PC-9 (cell line): ENCODE measurements at regions not wholly inside any gene's neighbourhood (a gene's known extent, or its start where the extent isn't known, plus 50 kb on each side); places are given as distances from the start of the nearest gene placed in this dataset.
"Not testable (repeated sequence)": the region's sequence is repeated elsewhere in the genome, so short reads cannot be mapped to it uniquely, and the experiment has no call there.

ENCODE experiments used
- BruUV-seq: library from RNA; stranded (reverse); fragments of 400-500 nt; replicated peaks from 2 replicates; lab custom pipeline; 2021; lab: Mats Ljungman, UMichigan
- CTCF ChIA-PET: fragments of 300-600 bp; sonication (Branson Sonifier 250); formaldehyde crosslinking; loops from one replicate; lab custom pipeline; 2022; ENCODE audit warnings: antibody characterized with exemption; lab: Charles Lee
- POLR2A ChIA-PET: fragments of 300-600 bp; sonication (Branson Sonifier 250); formaldehyde crosslinking; loops from one replicate; lab custom pipeline; 2022; ENCODE audit warnings: antibody characterized with exemption; ENCODE audit not compliant: unreplicated experiment; lab: Charles Lee
- DNase-seq, 2 experiments: peaks; one replicate each; pipeline versions ENCODE4 v3.0.0 to v3.0.0-alpha.2; 2015 to 2022; ENCODE audit warnings: mixed read lengths in 1 of 2
- H2AFZ ChIP-seq: fragments of 200-600 bp; sonication (generic); 2 replicates; pipeline ENCODE4 v1.8.1; 2017; ENCODE audit warnings: antibody characterized with exemption
- H3F3A ChIP-seq: fragments of 200-600 bp; sonication (generic); 2 replicates; pipeline ENCODE4 v1.8.1; 2017; ENCODE audit warnings: antibody characterized with exemption, mild to moderate bottlenecking, low read depth; ENCODE audit not compliant: insufficient read depth
- H3K27ac ChIP-seq: fragments of 200-600 bp; sonication (generic); 2 replicates; pipeline ENCODE4 v1.6.1; 2016; ENCODE audit warnings: mixed run types
- H3K27me3 ChIP-seq: fragments of 200-600 bp; sonication (generic); 2 replicates; pipeline ENCODE4 v1.6.1; 2016; ENCODE audit warnings: low read depth, mixed run types; ENCODE audit not compliant: insufficient read depth
- H3K36me3 ChIP-seq: fragments of 200-600 bp; sonication (generic); 2 replicates; pipeline ENCODE4 v1.6.1; 2016; ENCODE audit warnings: low read depth, mixed run types
- H3K4me1 ChIP-seq: fragments of 200-600 bp; sonication (generic); replicated peaks from 2 replicates; pipeline ENCODE4 v1.6.1; 2016; ENCODE audit warnings: mixed run types; ENCODE audit not compliant: insufficient read depth
- H3K4me2 ChIP-seq: fragments of 200-600 bp; sonication (generic); 2 replicates; pipeline ENCODE4 v1.6.1; 2017; ENCODE audit warnings: mixed run types
- H3K4me3 ChIP-seq: fragments of 200-600 bp; sonication (generic); 2 replicates; pipeline ENCODE4 v1.6.1; 2016; ENCODE audit warnings: mixed run types
- H3K79me2 ChIP-seq: fragments of 200-600 bp; sonication (generic); 2 replicates; pipeline ENCODE4 v1.6.1; 2017; ENCODE audit warnings: low read depth, mixed run types
- H3K9me2 ChIP-seq: fragments of 200-600 bp; sonication (generic); 2 replicates; pipeline ENCODE4 v1.8.1; 2017; ENCODE audit warnings: mild to moderate bottlenecking; ENCODE audit not compliant: insufficient read depth
- H3K9me3 ChIP-seq: fragments of 200-600 bp; sonication (generic); 2 replicates; pipeline ENCODE4 v1.8.1; 2016; ENCODE audit warnings: low read depth; ENCODE audit not compliant: insufficient read depth
- H4K20me1 ChIP-seq: fragments of 200-600 bp; sonication (generic); 2 replicates; pipeline ENCODE4 v1.8.1; 2017; ENCODE audit not compliant: insufficient read depth
- CTCF ChIP-seq: fragments of 200-600 bp; sonication (generic); conservative IDR thresholded peaks from 2 replicates; pipeline ENCODE4 v1.6.1; 2017; ENCODE audit warnings: mixed run types, antibody characterized with exemption, mild to moderate bottlenecking, moderate library complexity
- EZH2 ChIP-seq: fragments of 200-600 bp; sonication (generic); IDR thresholded peaks from 2 replicates; pipeline ENCODE4 v1.8.0; 2017; ENCODE audit warnings: antibody characterized with exemption, low read depth
- intact Hi-C: fragments of 100-400 bp; cut with micrococcal nuclease; formaldehyde crosslinking; loops from one replicate; pipeline ENCODE4 v1.10.0; 2022; ENCODE audit not compliant: unreplicated experiment

DNA sequence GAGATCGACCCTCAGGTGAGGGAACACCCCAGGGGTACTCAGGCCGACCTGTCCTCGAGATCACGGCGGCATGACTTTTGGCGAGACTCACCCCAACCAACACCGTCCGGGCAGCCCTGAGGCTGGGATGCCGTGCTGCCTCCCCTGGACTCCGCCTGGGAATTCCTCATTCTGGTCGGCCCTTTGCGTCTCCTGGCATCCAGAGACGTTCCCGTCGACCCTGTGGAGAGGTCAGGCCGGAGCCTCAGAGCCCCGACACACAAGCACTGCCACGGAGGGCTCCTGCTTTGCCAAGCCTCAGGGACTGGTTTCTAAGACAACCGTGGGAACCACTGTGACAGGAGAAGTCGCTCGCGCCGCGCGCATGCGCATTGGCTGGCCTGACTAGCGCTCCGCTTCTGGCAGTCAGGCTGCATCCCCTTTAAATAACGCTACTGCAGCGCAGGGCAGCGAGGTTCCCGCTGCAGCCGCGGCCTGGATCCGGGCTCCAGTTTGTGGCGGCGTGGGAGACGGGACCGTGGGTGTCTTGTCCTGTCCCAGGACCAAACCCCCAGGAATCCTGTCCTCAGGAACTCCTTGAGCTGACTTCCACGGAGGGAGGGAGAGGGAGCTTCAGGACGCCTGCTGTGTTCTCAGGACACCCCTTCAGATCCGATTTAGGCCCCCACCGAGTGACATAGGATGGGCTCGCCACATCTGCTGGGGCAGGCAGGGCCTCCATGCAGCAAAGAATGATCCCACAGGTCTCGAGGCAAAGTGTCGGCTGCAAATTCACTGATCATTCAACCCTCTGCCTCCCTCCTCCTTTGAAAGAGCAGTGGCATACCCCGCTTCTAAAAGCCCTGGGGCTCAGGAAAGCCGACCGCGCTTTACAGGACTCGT lies 163.2 kb upstream of the ZNF337 start:
- peak overlapping the region; percentile 28 for H3K4me2 ChIP-seq
- no peak for TF ChIP-seq CTCF
- no peak for TF ChIP-seq EZH2
- POLR2A ChIA-PET = no interaction called here

DNA sequence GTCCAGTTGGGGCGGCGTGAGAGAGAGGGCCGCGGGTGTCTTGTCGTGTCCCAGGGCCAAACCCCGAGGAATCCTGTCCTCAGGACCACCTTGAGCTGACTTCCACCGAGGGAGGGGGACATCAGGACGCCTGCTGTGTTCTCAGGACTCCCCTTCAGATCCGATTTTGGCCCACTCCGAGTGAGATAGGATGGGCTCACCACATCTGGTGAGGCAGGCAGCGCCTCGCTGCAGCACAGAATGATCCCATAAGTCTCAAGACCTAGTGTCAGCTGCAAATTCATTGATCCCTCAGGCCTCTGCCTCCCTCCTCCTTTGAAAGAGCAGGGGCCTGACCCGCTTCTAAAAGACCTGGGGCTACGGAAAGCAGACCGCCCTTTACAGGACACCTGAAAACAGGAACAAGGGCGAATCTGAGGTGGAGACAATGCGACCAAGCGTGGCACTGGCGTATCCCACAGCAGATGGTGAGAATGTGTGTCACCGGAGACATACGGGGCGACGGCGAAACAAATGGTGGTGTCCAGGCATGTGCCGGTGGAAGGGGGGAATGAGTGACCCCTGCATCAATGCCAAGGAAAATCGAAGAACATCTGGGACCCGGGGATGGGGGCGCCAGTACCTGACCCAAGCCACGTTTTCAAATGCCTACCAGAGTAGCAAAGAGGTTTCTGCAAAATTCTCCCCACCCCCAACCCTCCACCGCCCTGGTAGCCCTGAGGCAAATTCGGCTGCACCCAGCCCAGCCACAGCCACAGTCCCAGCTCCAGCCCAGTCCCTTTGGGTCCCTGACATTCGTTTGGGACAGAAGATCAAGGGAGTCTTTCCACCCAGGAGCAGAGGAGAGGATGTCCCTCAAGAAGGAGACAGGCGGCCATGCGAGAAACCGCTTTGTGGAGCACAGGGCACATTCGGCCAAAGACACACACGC lies 162.1 kb upstream of the ZNF337 start:
- H4K20me1 ChIP-seq = no peaks in the 10 kb centered on the region
- H3F3A ChIP-seq = no peaks in the 10 kb centered on the region
- ChIA-PET POLR2A (no interaction called here), CTCF (no interaction called here)
- peaks cover 10% of the 10 kb centered on the region; the same call in 1 of the 2 replicates for H3K4me1 ChIP-seq
- H3K4me2 ChIP-seq = no peak overlapping the region
- no peaks in the 10 kb centered on the region for H3K79me2 ChIP-seq
- DNase-seq = no peak
- no peaks in the 10 kb centered on the region for H3K36me3 ChIP-seq
- no TSS peak for BruUV-seq
- TF ChIP-seq EZH2 (no peak), CTCF (no peak)
- H3K27ac ChIP-seq = no peak overlapping the region
- H3K9me2 ChIP-seq = no peaks in the 10 kb centered on the region
- no peak overlapping the region for H2AFZ ChIP-seq
- no peaks in the 10 kb centered on the region for H3K27me3 ChIP-seq
- intact Hi-C loops = no loop called here
- H3K4me3 ChIP-seq = no peak overlapping the region
- no peaks in the 10 kb centered on the region for H3K9me3 ChIP-seq

More for the DNA sequence above, 163.2 kb upstream of the ZNF337 start:
- Histone ChIP-seq H3K36me3 (no peaks in the 10 kb centered on the region), H4K20me1 (no peaks in the 10 kb centered on the region), H3K27ac (no peak overlapping the region), H3K9me3 (no peaks in the 10 kb centered on the region), H2AFZ (no peak overlapping the region), H3F3A (no peaks in the 10 kb centered on the region), H3K79me2 (no peaks in the 10 kb centered on the region), H3K27me3 (no peaks in the 10 kb centered on the region), H3K4me1 (peaks cover 10% of the 10 kb centered on the region; the same call in 1 of the 2 replicates), H3K4me3 (no peak overlapping the region), H3K9me2 (no peaks in the 10 kb centered on the region)
- CTCF ChIA-PET = no interaction called here
- intact Hi-C loops = no loop called here
- no TSS peak for BruUV-seq
- DNase-seq = peak in 1 of 2 experiments; percentile 51

DNA sequence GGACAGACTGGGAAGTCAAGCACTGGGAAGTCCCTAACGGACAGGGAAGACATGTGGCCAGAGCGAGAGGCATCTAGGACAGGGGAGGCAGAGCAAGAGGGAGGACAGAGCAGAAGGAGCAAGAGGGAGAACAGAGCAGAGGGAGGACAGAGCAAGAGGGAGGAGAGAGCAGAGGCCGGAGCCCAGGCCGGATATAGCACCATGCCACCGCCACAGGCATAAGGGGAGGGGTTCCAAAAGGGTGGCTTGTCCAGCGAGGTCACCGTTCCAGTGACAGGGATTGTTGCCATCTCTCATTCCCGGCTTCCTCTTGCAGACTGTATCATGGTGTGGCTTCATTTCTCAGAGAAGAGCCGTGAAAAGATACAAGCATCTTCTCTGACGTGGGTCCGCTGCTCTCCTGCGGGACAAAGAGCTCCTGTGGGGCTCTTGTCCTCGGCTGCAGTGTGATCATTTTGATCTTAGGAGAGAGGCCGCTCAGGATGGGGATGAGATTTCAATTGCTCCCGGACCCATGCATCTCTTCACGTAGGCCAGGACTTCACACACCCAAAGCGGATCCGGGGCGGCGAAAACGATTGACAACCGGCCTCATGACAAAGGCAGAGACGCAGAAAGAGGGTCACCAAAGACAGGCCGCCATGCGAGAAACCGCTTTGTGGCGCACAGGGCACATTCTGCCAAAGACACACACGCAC lies 160.6 kb upstream of the ZNF337 start:
- H3K9me3 ChIP-seq, CTCF ChIA-PET, H3K36me3 ChIP-seq, H3K4me2 ChIP-seq, H3K4me1 ChIP-seq, DNase-seq, H2AFZ ChIP-seq, H3K27ac ChIP-seq, H3K79me2 ChIP-seq, H3K4me3 ChIP-seq, H4K20me1 ChIP-seq, POLR2A ChIA-PET, BruUV-seq, H3F3A ChIP-seq, intact Hi-C loops, H3K27me3 ChIP-seq, H3K9me2 ChIP-seq: not testable (repeated sequence)
